ENCODE measurements at regions not wholly inside any gene's neighbourhood (a gene's known extent, or its start where the extent isn't known, plus 50 kb on each side); places are given as distances from the start of the nearest gene placed in this dataset.

- H3K36me3 Mint-ChIP-seq (ENCODE audit: low read depth) = no peaks in the 10 kb centered on the region
- no peaks in the 10 kb centered on the region for H3K9me3 Mint-ChIP-seq
- no peak overlapping the region for H3K27ac Mint-ChIP-seq
- H3K4me1 Mint-ChIP-seq = peaks cover 45% of the 10 kb centered on the region
- peaks cover 10% of the 10 kb centered on the region for H3K27me3 Mint-ChIP-seq (ENCODE audit: low read depth, poor library complexity)
- no peak for DNase-seq
- TF ChIP-seq, protein P1, sequence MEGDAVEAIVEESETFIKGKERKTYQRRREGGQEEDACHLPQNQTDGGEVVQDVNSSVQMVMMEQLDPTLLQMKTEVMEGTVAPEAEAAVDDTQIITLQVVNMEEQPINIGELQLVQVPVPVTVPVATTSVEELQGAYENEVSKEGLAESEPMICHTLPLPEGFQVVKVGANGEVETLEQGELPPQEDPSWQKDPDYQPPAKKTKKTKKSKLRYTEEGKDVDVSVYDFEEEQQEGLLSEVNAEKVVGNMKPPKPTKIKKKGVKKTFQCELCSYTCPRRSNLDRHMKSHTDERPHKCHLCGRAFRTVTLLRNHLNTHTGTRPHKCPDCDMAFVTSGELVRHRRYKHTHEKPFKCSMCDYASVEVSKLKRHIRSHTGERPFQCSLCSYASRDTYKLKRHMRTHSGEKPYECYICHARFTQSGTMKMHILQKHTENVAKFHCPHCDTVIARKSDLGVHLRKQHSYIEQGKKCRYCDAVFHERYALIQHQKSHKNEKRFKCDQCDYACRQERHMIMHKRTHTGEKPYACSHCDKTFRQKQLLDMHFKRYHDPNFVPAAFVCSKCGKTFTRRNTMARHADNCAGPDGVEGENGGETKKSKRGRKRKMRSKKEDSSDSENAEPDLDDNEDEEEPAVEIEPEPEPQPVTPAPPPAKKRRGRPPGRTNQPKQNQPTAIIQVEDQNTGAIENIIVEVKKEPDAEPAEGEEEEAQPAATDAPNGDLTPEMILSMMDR (IDR thresholded peaks at IDR 0.05) = no peak
- H3K4me3 Mint-ChIP-seq = no peak overlapping the region
Measured at GRCh38 chr2:176555112-176555511, 285.9 kb downstream of the MTX2 start.

DNA sequence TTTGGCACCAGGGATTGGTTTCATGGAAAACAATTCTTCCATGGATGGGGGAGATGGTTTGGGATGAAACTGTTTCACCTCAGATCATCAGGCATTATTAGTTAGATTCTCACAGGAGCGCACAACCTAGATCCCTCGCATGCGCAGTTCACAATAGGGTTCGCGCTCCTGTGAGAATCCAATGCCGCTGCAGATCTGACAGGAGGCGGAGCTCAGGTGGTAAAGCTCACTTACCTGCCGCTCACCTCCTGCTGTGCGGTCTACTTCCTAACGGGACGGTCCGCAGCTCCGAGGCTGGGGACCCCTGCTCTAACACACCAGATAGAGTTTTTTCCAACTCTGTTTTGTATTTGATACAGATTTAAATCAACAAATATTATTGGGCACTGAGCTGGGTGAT, 286.5 kb downstream of the MTX2 start:
- Mint-ChIP-seq H3K27me3 (ENCODE audit: low read depth, poor library complexity) (peaks cover 12% of the 10 kb centered on the region), H3K4me3 (no peak overlapping the region), H3K9me3 (no peaks in the 10 kb centered on the region), H3K27ac (no peak overlapping the region), H3K36me3 (ENCODE audit: low read depth) (no peaks in the 10 kb centered on the region), H3K4me1 (peaks cover 47% of the 10 kb centered on the region)
- no peak for DNase-seq
- TF ChIP-seq, protein P1 (IDR thresholded peaks at IDR 0.05) = no peak

DNA sequence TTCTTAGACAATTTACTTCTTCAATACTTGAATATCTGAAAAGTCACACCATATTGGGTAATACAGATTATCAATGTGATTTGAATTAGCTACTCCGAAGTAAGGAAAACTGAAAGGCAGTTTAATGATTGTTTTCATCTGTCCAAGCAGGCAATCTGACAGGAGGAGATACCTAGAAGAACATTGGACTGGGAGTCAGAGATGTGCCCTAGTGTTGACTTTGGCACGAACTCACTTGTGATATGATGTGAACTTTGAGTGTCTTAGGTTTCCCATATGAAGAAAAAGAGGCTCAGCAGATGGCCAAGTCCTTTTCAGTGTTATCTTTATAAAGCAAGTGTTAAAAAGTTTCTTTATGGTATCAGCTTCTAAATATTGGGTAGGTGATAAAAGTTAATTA, 287.1 kb downstream of the MTX2 start:
- Mint-ChIP-seq H3K4me1 (peaks cover 52% of the 10 kb centered on the region), H3K9me3 (no peaks in the 10 kb centered on the region), H3K4me3 (no peak overlapping the region), H3K27ac (no peak overlapping the region), H3K36me3 (ENCODE audit: low read depth) (no peaks in the 10 kb centered on the region), H3K27me3 (ENCODE audit: low read depth, poor library complexity) (peaks cover 14% of the 10 kb centered on the region)
- DNase-seq = no peak
- TF ChIP-seq, protein P1 (IDR thresholded peaks at IDR 0.05) = no peak

- DNase-seq = no peak
- no peak overlapping the region for H3K4me3 Mint-ChIP-seq
- TF ChIP-seq, protein P1 (IDR thresholded peaks at IDR 0.05) = no peak
Measured at GRCh38 chr2:176557821-176558220, 288.6 kb downstream of the MTX2 start.

DNA sequence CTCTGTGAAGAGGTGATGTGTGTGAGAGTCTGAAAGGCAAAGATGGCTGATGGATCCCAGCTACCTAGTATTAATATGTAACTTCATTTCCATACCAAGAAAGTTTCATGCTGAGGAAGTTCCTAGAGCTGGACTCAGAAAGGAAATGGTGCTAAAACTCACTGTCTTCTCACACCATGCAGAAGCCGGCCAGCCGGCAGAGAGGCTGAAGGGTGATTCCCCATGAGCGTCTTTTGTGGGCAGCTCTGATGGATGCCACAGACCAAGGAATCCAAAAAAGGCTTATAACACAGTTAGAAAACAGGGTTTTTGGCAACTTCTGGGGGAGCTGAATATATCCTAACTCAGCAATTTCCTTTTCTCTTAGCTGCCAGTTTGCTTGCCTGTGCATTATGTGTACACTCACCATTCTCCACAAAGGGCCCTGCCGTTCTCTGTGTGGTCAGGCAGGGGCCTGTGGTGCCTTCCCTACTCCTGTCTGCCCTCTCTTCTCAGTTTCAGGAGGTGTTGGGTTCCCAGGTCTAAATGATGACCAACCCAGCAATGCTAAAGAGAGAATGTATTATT, 289.4 kb downstream of the MTX2 start:
- Mint-ChIP-seq H3K36me3 (ENCODE audit: low read depth) (no peaks in the 10 kb centered on the region), H3K27me3 (ENCODE audit: low read depth, poor library complexity) (peaks cover 14% of the 10 kb centered on the region), H3K27ac (no peak overlapping the region), H3K4me1 (peaks cover 57% of the 10 kb centered on the region), H3K4me3 (no peak overlapping the region), H3K9me3 (no peaks in the 10 kb centered on the region)
- TF ChIP-seq, protein P1 (IDR thresholded peaks at IDR 0.05) = no peak
- DNase-seq = no peak

More at GRCh38 chr2:176557821-176558220, 288.6 kb downstream of the MTX2 start:
- peaks cover 59% of the 10 kb centered on the region for H3K4me1 Mint-ChIP-seq
- H3K27ac Mint-ChIP-seq = no peak overlapping the region
- H3K9me3 Mint-ChIP-seq = no peaks in the 10 kb centered on the region
- H3K27me3 Mint-ChIP-seq (ENCODE audit: low read depth, poor library complexity) = peaks cover 14% of the 10 kb centered on the region
- H3K36me3 Mint-ChIP-seq (ENCODE audit: low read depth) = no peaks in the 10 kb centered on the region

DNA sequence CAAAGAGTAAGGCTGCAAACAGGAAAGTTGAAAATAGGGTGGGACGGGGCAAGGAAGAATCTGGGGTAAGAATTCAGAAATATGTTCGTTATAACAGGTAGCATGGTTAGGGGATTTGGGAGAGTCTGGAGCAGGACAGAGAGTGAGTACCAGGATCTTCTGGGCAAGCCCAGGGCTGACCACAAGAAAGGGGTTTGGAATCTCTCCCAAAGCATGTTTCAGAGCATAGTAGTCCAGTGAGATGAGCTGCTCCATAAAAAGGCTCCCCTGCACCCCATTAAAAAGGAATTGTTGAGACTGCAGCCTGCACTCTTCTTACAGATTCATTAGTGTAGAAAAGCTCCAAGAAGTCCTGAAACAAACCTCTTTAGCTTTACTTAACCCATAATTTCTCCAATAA, 291.1 kb downstream of the MTX2 start:
- peaks cover 14% of the 10 kb centered on the region for H3K27me3 Mint-ChIP-seq (ENCODE audit: low read depth, poor library complexity)
- H3K36me3 Mint-ChIP-seq (ENCODE audit: low read depth) = no peaks in the 10 kb centered on the region

More for the DNA sequence above, 291.1 kb downstream of the MTX2 start:
- Mint-ChIP-seq H3K9me3 (no peaks in the 10 kb centered on the region), H3K27ac (no peak overlapping the region), H3K4me1 (peaks cover 49% of the 10 kb centered on the region), H3K4me3 (no peak overlapping the region)
- TF ChIP-seq, protein P1 (IDR thresholded peaks at IDR 0.05) = no peak
- DNase-seq = no peak
